Activated naive CD4-positive, alpha-beta T cell treated with anti-CD3 and anti-CD28 coated beads, Interleukin-2, amount 50 U/mL, for 16 hours (primary cell): ENCODE measurements at regions not wholly inside any gene's neighbourhood (a gene's known extent, or its start where the extent isn't known, plus 50 kb on each side); places are given as distances from the start of the nearest gene placed in this dataset.
"Not testable (repeated sequence)": the region's sequence is repeated elsewhere in the genome, so short reads cannot be mapped to it uniquely, and the experiment has no call there.

Experiments
- DNase-seq: peaks from one replicate; pipeline ENCODE4 v3.0.0-alpha.2; 2020

DNA sequence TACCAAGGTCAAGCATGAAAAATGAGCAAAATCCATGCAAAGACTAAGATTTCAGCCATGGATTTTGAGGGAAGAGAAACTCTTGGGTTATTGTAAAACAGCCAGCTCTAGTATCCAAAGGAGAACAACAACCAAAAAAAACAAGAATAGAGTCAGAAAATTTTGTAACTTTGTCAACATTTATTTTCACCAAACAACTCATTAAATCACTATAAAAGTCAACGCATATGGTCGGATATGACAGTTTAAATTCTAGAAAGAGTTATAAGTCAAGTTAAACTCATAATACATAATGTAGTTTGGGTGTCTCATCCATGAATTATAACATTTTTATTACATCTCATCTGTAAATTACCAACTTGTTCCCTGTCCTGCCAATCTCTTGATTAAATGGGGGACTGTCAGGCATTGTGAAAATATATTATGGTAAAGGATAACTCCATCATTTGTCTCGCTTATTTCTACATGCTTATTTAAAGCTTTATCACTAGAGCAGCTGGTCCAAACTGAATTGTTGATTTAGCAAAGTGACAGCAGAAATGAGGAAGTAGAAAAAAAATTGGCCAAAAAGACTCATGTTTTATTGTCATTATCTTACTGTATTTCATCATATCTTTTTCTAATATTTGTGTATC lies 224.8 kb upstream of the NOCT start:
- DNase-seq: no peak

DNA sequence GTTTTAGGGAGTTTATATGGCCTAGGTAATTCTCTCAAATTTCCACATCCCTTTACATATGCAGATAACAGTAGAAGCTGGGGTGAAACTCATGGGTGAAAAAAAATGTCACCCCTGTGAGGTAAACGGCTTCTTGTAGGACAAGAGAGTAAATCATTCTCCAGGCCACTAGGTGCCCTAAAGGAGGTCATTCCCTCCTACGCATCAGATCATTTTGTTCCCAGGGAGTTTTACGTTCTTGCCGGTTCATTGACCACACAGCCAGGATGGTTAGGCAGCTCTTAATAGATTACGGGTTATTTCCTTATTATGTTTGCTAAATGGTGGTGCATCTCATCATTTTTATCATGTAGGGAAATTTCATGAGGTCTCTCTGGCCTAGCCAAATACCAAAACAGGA lies 225.8 kb upstream of the NOCT start:
- no peak for DNase-seq

DNA sequence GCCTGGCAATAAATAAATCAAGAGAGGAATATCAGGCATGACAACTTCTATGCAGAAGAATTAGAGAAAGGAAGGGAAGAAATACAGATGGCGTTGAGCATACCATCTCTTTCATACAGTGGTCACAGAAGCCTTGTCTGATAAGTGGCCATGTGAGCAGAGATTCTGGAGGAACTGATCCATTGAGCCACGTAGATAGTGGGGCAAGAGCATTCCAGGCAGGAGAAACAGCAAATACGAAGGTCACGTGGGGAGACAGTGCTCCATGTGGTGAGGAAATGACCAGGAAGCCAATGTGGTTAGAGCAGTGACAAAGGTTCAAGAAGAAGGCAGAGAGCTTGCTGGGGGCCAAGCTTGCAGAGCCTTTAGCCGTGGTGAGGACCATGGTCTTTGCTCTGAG lies 226.7 kb upstream of the NOCT start:
- no peak for DNase-seq

DNA sequence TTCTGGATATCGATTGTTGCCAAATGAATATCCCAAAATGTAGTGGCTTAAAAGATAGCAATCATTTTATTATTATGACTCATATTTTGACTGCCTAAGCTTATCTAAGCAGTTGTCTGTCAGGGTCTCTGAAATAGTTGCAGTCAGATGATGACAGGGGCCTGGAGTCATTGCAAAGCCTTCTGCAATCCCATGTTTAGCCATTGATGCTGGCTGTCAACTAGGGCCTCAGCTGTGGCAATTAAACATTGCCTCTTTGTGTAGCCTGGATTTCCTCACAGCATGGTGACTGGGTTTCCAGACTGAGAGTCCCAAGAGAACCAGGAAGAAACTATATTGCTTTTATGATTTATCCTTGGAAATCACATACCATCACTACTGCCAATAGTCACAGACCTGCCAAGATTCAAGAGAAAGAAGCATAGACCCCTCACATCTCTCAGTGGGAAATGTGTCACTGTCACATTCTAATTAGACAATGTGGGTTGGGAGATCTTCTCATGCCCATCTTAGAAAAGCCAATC lies 227.3 kb upstream of the NOCT start:
- DNase-seq: no peak

DNA sequence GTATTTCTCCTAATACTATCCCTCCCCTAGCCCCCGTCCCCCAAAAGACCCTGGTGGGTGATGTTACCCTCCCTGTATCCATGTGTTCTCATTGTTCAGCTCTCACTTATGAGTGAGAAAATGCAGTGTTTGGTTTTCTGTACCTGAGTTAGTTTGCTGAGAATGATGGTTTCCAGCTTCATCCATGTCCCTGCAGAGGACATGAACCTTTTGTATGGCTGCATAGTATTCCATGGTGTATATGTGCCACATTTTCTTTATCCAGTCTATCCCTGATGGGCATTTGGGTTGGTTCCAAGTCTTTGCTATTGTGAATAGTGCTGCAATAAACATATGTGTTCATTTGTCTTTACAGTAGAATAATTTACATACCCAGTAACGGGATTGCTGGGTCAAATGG lies 235.8 kb upstream of the NOCT start:
- DNase-seq: not testable (repeated sequence)

GRCh38 chr4:138775890-138776289 lies 239.7 kb upstream of the NOCT start:
- DNase-seq: no peak

GRCh38 chr4:138775489-138775888 lies 240.1 kb upstream of the NOCT start:
- no peak for DNase-seq

- DNase-seq: no peak
Observed at GRCh38 chr4:138774940-138775339, 240.6 kb upstream of the NOCT start.

GRCh38 chr4:138774125-138774524 lies 241.5 kb upstream of the NOCT start:
- DNase-seq: not testable (repeated sequence)

- no peak for DNase-seq
Observed at GRCh38 chr4:138773321-138773720, 242.3 kb upstream of the NOCT start.

GRCh38 chr4:138772366-138772765 lies 243.2 kb upstream of the NOCT start:
- DNase-seq: no peak

- no peak for DNase-seq
Observed at GRCh38 chr4:138770818-138771217, 244.8 kb upstream of the NOCT start.

- no peak for DNase-seq
Observed at GRCh38 chr4:138766332-138766731, 249.2 kb upstream of the NOCT start.

DNA sequence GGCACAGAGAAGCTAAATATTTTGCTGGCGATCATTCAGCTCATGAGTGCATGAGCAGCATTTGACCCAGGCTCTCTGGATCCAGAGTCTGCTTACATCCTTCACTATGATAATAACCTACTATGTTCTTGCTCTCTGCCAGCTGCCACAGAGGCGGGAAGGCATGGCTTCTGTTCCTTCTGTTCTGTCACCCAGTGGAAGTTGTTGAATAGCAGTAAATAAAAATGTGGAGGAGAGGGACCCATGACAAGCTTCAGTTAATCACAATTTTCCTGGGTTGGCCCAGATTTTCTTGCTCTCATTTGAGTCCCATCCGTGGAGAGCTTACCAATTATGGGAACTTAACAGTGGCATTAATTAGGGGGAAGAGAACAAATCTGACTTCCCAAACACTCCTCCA lies 250.1 kb upstream of the NOCT start:
- no peak for DNase-seq

GRCh38 chr4:138761638-138762220 lies 253.9 kb upstream of the NOCT start:
- no peak for DNase-seq

GRCh38 chr4:138759554-138759902 lies 256.1 kb upstream of the NOCT start:
- no peak for DNase-seq

DNA sequence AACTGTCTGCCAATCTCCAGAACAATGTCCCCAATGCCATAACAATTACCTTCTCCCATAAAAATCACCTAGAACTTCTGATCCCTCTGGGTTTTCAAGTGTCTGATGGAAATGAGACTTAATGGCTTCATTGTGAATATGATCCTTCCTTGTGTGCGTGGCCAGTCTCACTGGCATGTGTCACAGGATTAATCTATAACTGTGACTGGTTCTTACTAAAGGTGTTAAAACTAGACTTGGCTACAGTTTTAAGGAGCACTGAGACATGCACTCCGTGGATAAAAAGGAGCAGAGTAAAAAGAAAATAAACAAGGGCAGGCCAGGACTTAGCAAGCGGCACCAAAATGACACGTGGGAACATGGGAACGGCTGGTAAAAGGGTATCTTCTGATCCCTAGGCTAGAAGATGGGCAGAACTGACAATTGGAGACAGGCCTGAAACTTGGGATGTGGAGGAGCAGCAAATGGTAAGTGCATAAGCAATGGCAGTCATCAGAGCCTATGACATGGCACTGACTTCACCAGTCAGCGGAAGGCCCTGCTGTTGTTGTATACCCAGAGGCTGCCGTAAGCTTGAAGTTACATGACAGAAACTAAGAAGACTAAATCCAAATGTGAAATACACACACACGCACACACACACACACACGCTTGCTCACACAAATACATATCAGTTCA lies 256.6 kb upstream of the NOCT start:
- DNase-seq: no peak

GRCh38 chr4:138758196-138758595 lies 257.4 kb upstream of the NOCT start:
- DNase-seq: no peak

DNA sequence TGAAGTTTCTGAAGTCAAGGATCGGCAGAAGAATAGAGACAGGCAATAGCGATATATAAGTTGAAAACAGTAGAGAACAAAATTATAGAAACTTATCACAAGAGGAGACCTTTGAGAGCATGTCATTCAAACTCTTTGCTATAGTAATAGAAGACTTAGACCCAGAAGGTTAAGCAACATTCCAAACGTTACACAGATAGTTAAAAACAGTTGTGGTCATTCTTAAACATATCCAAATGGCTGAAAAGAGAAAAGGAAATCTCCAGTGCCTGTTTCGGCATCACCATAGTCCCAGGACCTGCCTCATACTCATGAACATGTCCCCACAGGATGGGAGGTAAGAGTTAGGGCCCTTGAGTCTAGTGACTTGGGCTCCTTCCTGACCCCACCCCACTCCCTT lies 258.1 kb upstream of the NOCT start:
- DNase-seq: no peak

DNA sequence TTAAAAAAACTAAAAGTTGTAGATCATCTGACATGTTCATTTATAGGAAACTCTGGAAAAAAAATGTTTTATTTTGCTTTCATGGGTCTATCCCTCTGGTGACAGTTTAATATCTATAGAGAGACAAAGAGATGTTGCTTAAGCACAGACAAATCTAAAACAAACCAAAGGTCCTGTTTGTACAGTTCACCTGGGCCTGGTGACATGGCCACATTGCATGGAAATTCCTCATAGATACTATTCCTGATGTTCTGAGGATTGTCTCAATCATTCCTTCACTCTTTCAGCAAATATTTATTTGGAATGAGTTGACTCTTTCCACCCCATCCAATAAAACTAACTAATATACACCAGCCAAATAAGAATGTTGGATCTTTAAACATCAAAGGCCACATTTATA lies 259.1 kb upstream of the NOCT start:
- no peak for DNase-seq

DNA sequence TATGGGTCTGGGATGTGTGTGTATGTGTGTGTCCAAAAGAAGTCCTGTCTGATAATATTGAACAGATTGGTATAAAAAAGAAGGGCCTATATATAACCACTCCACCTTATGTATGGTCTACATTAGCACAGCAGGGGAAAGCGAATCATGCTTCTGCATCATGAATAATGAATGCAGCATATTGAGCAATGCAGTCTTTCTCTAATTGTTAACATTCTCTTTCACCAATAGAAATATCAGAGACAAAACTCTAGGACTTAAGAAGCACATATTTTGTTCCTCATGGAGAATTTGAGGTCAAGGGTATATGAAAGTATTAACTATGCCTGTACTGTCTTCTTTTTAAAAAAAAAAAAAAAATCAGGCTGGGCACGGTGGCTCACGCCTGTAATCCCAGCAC lies 264.3 kb upstream of the NOCT start:
- no peak for DNase-seq

GRCh38 chr4:138749303-138749702 lies 266.3 kb upstream of the NOCT start:
- DNase-seq: no peak

DNA sequence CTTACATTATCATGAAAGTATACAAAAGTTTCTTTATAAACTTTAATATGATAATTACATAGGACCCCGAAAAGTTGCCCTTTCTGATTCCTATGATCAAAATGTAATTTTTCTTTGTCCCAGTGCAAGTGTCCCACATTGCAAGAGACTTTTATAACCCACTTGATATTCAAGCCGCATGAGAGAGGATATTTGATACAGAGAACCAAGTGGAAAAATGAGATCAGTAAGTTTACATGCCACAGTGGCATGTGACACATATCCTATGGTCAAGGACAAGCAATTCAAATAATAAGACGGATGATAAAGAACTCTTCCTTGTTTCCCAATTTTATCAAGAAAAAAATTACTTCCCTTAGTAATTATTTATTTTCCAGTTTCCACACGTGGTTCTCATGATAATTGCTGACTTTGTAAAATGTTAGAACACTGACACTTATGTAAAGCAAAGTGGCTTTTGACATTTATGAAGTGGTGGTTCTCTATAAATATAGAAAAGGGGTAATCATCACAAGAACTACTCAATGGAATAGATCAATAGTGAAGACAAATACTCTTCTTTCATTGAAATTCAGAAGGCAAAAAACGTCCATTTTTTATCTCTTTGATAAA lies 273.7 kb upstream of the NOCT start:
- no peak for DNase-seq
